Loucy (cell line): ENCODE measurements at regions not wholly inside any gene's neighbourhood (a gene's known extent, or its start where the extent isn't known, plus 50 kb on each side); places are given as distances from the start of the nearest gene placed in this dataset.

Experiments
- EZH2phosphoT487 ChIP-seq: fragments of 200-600 bp; IDR thresholded peaks from 2 replicates; pipeline ENCODE4 v1.6.1; 2018; ENCODE audit warnings: antibody characterized with exemption, mild to moderate bottlenecking, moderate library complexity, borderline replicate concordance
- TF ChIP-seq, protein P1 (sequence below): fragments of 200-600 bp; sonication (generic); conservative IDR thresholded peaks from 2 replicates; pipeline ENCODE4 v1.5.1; 2014; ENCODE audit warnings: mild to moderate bottlenecking, antibody characterized with exemption, low read length

DNA sequence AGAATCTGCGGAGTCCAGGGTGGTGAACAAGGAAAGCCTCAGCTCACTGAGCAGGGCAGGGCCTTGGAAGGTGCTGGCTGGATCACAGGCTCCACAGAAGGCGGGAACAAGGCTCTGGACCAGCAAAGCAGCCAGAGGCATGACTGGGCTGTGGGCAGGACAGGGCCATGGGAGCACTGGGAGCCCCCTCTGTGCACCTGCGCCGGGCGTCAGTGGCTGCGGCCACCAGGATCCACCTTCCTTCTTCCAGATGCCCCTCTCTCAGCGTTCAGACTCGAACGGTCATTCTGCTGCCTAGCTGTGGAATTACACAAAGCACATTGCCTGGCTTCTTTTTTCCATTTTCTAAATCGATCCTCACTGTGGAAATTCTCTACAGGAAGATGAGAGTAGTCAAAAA lies 621.2 kb downstream of the GALR1 start:
- TF ChIP-seq, protein P1, sequence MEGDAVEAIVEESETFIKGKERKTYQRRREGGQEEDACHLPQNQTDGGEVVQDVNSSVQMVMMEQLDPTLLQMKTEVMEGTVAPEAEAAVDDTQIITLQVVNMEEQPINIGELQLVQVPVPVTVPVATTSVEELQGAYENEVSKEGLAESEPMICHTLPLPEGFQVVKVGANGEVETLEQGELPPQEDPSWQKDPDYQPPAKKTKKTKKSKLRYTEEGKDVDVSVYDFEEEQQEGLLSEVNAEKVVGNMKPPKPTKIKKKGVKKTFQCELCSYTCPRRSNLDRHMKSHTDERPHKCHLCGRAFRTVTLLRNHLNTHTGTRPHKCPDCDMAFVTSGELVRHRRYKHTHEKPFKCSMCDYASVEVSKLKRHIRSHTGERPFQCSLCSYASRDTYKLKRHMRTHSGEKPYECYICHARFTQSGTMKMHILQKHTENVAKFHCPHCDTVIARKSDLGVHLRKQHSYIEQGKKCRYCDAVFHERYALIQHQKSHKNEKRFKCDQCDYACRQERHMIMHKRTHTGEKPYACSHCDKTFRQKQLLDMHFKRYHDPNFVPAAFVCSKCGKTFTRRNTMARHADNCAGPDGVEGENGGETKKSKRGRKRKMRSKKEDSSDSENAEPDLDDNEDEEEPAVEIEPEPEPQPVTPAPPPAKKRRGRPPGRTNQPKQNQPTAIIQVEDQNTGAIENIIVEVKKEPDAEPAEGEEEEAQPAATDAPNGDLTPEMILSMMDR = no peak
- no peak for TF ChIP-seq EZH2phosphoT487
